Neural crest cell (in vitro differentiated cells): ENCODE measurements at regions not wholly inside any gene's neighbourhood (a gene's known extent, or its start where the extent isn't known, plus 50 kb on each side); places are given as distances from the start of the nearest gene placed in this dataset.

Experiments used
- DNase-seq: peaks from one replicate; pipeline ENCODE4 v3.0.0; 2021; ENCODE audit warnings: low read depth, mixed read lengths, low spot score
- H3K27ac Mint-ChIP-seq: one replicate; pipeline ENCODE4 v1.8.0; 2021; ENCODE audit warnings: mild to moderate bottlenecking, mixed read lengths; ENCODE audit not compliant: unreplicated experiment
- H3K27me3 Mint-ChIP-seq: 2 replicates; pipeline ENCODE4 v1.8.0; 2021; ENCODE audit warnings: low read depth, mild to moderate bottlenecking, mixed read lengths
- H3K36me3 Mint-ChIP-seq: 2 replicates; pipeline ENCODE4 v1.8.0; 2021; ENCODE audit warnings: low read depth, mild to moderate bottlenecking, mixed read lengths
- H3K4me1 Mint-ChIP-seq: 2 replicates; pipeline ENCODE4 v1.8.0; 2021; ENCODE audit warnings: mixed read lengths
- H3K4me3 Mint-ChIP-seq: one replicate; pipeline ENCODE4 v1.8.0; 2021; ENCODE audit warnings: mild to moderate bottlenecking, mixed read lengths
- H3K9me3 Mint-ChIP-seq: 2 replicates; pipeline ENCODE4 v1.8.0; 2021; ENCODE audit warnings: mixed read lengths
- CTCF ChIP-seq: fragments of 200-600 bp; sonication (generic); conservative IDR thresholded peaks from 2 replicates; pipeline ENCODE4 v1.5.0; 2021; ENCODE audit warnings: antibody characterized with exemption, mild to moderate bottlenecking

DNA sequence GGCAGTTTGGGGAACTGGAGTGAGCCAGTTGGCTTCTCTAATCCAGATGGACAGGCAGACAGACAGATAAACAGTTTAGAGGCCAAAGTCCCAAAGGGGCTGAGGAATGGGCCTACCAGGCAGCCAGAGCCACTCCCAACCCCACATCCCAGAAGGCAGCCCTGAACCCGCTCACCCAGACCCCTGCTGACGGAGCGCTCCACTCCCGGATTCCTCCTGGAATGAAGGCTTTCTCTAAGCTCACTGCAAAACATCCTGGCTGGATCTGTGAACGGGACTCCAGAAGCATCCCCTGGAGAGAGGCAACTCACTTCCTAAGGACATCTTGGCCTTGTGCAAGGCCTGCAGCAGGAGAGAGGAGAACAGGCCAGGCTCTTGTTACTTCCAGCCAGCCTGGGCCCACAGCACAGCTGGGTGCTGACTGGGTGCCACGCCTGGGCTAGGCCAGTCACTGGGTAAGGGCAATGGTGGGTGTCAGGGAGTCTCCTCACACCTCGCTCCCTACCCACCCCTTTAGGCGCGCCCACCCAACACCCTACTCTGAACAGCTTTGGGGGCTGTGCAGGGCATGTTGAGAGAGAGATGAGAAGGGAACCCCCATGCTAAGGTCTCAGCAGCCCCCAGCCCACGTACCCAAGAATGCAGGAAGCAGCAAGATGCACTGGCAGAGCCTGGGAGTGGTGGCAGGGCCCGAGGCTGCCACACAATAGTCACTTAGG, 168.6 kb upstream of the ZMIZ1 start:
- no peak for DNase-seq
- Mint-ChIP-seq H3K27me3 (no peaks in the 10 kb centered on the region), H3K36me3 (no peaks in the 10 kb centered on the region), H3K4me1 (peaks cover 4% of the 10 kb centered on the region), H3K27ac (no peak overlapping the region), H3K4me3 (no peak overlapping the region), H3K9me3 (no peaks in the 10 kb centered on the region)
- no peak for TF ChIP-seq CTCF

DNA sequence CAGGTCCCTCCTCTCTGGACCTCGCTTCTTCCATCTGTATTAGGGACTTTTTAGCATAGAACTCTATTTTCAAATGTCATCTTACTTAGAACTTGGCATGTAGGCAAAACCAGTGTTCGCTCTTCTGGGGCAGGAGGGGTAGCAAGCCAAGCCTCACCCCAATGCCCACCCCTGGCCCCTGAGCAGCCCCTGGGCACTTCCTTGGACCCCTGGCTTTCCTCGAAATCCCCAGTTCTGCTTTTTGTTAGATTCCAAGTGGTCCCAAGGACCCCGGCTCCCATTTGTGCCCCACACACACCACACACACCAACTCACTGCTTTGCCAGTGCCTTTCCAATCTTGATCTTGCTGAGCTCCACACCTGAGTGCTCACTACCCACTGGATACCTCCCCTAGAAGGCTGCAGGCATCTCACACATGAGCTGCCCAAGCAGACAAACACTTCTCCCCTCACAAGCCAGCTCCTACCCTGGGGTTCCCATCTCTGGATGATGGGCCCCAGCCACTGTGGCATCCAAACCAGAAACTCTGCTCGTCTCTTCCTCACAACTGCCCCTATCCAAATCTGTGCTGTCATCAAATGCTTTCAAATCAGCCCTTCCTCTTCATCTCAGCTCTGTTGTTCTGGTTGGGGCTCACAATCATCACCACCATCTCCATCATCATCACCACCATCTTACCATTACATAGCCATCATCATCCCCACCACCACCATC, 167.9 kb upstream of the ZMIZ1 start:
- Mint-ChIP-seq H3K27ac (no peak overlapping the region), H3K27me3 (no peaks in the 10 kb centered on the region), H3K36me3 (no peaks in the 10 kb centered on the region), H3K9me3 (no peaks in the 10 kb centered on the region), H3K4me3 (no peak overlapping the region), H3K4me1 (peaks cover 4% of the 10 kb centered on the region)
- no peak for TF ChIP-seq CTCF
- no peak for DNase-seq

- H3K4me1 Mint-ChIP-seq = peaks cover 7% of the 10 kb centered on the region
- no peak for DNase-seq
- no peak overlapping the region for H3K4me3 Mint-ChIP-seq
- H3K27ac Mint-ChIP-seq = no peak overlapping the region
- no peaks in the 10 kb centered on the region for H3K9me3 Mint-ChIP-seq
- no peaks in the 10 kb centered on the region for H3K36me3 Mint-ChIP-seq
- TF ChIP-seq CTCF = no peak
- no peaks in the 10 kb centered on the region for H3K27me3 Mint-ChIP-seq
Measured at GRCh38 chr10:78901694-78902093, 167.1 kb upstream of the ZMIZ1 start.

GRCh38 chr10:78902815-78903214, 166.0 kb upstream of the ZMIZ1 start:
- DNase-seq = no peak
- no peaks in the 10 kb centered on the region for H3K9me3 Mint-ChIP-seq
- TF ChIP-seq CTCF = no peak
- no peak overlapping the region for H3K4me3 Mint-ChIP-seq
- H3K4me1 Mint-ChIP-seq = peaks cover 14% of the 10 kb centered on the region
- H3K36me3 Mint-ChIP-seq = no peaks in the 10 kb centered on the region
- H3K27me3 Mint-ChIP-seq = no peaks in the 10 kb centered on the region
- H3K27ac Mint-ChIP-seq = no peak overlapping the region

DNA sequence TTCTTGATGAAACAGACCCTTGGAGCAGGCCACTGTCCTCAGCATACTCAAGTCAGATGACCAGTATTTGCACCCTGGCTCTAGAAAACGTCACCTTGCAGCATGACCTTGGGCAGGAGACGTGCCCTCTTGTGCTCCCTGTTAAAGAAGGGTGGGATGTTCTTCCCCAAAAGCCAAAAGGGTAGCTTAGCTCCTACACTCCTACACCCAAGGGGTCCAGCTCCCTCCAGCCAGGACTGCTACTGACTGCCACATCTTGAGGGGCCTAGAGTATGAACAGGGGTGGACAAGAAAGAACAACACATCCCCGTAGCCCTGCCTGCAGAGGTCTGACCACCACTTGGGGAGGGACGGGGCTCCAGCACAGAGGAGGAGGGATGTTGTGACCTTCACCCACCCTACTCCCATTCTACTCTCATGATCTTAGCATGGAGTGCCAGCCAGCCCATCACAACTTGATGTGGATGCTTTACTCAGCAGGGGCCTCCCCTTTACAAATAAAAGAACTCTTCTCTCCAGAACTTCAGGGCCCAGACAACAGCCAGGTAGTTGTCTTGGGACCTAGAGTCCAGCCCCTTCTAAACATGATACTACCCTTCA, 165.3 kb upstream of the ZMIZ1 start:
- H3K36me3 Mint-ChIP-seq = no peaks in the 10 kb centered on the region
- peaks cover 16% of the 10 kb centered on the region for H3K4me1 Mint-ChIP-seq
- H3K27me3 Mint-ChIP-seq = no peaks in the 10 kb centered on the region
- no peak overlapping the region for H3K4me3 Mint-ChIP-seq
- DNase-seq = no peak
- no peak for TF ChIP-seq CTCF
- no peaks in the 10 kb centered on the region for H3K9me3 Mint-ChIP-seq
- no peak overlapping the region for H3K27ac Mint-ChIP-seq
